Nephron progenitor cell (in vitro differentiated cells): ENCODE measurements at regions not wholly inside any gene's neighbourhood (a gene's known extent, or its start where the extent isn't known, plus 50 kb on each side); places are given as distances from the start of the nearest gene placed in this dataset.

Experiments used
- DNase-seq: peaks from one replicate; pipeline ENCODE4 v3.0.0; 2021
- H3K27ac Mint-ChIP-seq: 2 replicates; pipeline ENCODE4 v1.8.0; 2021; ENCODE audit warnings: mild to moderate bottlenecking, moderate library complexity, mixed read lengths
- H3K27me3 Mint-ChIP-seq: 2 replicates; pipeline ENCODE4 v1.8.0; 2021; ENCODE audit warnings: mild to moderate bottlenecking, low read depth, mixed read lengths; ENCODE audit not compliant: poor library complexity
- H3K36me3 Mint-ChIP-seq: 2 replicates; pipeline ENCODE4 v1.8.0; 2021; ENCODE audit warnings: low read depth, mixed read lengths
- H3K4me1 Mint-ChIP-seq: 2 replicates; pipeline ENCODE4 v1.8.0; 2021; ENCODE audit warnings: mixed read lengths
- H3K4me3 Mint-ChIP-seq: 2 replicates; pipeline ENCODE4 v1.8.0; 2021; ENCODE audit warnings: mild to moderate bottlenecking, moderate library complexity, mixed read lengths
- H3K9me3 Mint-ChIP-seq: 2 replicates; pipeline ENCODE4 v1.8.0; 2021; ENCODE audit warnings: mild to moderate bottlenecking, moderate library complexity, mixed read lengths
- TF ChIP-seq, protein P1 (sequence below): fragments of 200-600 bp; sonication (generic); IDR thresholded peaks from 2 replicates; pipeline ENCODE4 v1.5.0; 2021; ENCODE audit warnings: antibody characterized with exemption

DNA sequence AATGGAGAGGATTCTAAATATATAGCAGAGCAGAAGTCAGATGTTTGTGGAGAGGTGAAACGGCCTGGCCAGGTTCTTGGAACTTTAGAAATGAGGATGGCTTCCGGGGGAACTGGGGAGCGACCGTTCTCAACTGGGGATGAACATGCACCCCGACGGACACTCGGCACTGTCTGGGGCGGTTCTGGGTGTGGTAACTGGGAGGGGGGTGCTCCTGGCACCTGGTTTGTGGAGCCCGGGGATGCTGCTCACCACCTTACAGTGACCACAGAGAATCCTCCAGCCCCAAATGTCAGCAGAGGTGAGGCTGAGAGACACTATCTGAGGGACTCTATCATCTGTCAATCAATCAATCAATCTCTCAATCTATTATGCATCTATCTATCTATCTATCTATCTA, 69.0 kb upstream of the PPP2R3B start:
- Mint-ChIP-seq H3K36me3 (no peaks in the 10 kb centered on the region), H3K27me3 (peaks cover 21% of the 10 kb centered on the region), H3K9me3 (no peaks in the 10 kb centered on the region), H3K4me1 (peaks cover 14% of the 10 kb centered on the region), H3K4me3 (no peak overlapping the region), H3K27ac (no peak overlapping the region)
- TF ChIP-seq, protein P1, sequence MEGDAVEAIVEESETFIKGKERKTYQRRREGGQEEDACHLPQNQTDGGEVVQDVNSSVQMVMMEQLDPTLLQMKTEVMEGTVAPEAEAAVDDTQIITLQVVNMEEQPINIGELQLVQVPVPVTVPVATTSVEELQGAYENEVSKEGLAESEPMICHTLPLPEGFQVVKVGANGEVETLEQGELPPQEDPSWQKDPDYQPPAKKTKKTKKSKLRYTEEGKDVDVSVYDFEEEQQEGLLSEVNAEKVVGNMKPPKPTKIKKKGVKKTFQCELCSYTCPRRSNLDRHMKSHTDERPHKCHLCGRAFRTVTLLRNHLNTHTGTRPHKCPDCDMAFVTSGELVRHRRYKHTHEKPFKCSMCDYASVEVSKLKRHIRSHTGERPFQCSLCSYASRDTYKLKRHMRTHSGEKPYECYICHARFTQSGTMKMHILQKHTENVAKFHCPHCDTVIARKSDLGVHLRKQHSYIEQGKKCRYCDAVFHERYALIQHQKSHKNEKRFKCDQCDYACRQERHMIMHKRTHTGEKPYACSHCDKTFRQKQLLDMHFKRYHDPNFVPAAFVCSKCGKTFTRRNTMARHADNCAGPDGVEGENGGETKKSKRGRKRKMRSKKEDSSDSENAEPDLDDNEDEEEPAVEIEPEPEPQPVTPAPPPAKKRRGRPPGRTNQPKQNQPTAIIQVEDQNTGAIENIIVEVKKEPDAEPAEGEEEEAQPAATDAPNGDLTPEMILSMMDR: no peak
- DNase-seq: no peak

DNA sequence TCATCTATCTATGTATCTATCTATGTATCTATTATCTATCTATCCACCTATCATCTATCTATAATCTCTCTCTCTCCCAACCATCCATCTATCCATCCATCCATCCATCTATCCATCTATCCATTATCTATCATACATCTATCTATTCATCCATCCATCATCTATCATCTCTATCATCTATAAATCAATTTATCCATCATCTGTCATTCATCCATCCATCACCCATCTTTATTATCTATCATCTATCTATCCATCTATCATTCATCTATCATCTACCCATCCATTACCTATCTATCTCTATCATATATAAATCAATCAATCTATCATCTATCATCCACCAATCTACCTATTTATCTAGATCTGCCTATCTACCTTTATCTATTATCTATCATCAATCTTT, 69.4 kb upstream of the PPP2R3B start:
- Mint-ChIP-seq H3K9me3 (peaks cover under 1% of the 10 kb centered on the region), H3K27me3 (peaks cover 21% of the 10 kb centered on the region), H3K36me3 (no peaks in the 10 kb centered on the region), H3K4me3 (no peak overlapping the region), H3K27ac (no peak overlapping the region), H3K4me1 (peaks cover 19% of the 10 kb centered on the region)
- TF ChIP-seq, protein P1: no peak
- DNase-seq: no peak

DNA sequence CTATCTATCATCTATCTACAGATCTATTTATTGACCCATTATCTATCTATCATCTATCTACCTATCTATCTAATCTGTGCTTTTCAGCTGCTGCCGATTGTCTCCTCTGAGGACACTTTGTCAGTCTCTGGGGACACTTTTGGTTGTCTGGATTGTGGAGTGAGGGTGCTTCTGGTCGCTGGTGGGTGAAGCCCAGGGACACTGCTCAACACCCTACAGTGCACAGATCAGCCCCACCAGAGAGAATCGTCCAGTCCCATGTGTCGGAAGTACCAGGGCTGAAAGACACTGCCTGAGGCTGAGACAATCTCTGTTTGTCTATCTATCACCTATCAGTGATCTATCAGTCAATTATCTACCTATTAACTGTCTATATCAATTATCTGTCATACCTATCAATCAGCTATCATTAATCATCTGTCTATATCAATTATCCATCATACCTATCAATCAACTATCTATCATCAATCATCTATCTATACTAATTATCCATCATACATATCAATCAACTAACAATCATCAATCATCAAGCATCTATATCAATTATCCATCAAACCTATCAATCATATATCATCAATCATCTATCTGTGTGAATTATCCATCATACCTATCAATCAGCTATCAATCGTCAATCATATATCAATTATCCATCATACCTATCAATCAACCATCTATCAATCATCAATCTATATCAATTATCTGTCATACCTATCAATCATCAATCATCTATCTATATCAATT, 70.0 kb upstream of the PPP2R3B start:
- Mint-ChIP-seq H3K4me3 (no peak overlapping the region), H3K9me3 (peaks cover 5% of the 10 kb centered on the region), H3K36me3 (no peaks in the 10 kb centered on the region), H3K27me3 (peaks cover 21% of the 10 kb centered on the region), H3K4me1 (peaks cover 24% of the 10 kb centered on the region), H3K27ac (no peak overlapping the region)
- TF ChIP-seq, protein P1: no peak
- DNase-seq: no peak

DNA sequence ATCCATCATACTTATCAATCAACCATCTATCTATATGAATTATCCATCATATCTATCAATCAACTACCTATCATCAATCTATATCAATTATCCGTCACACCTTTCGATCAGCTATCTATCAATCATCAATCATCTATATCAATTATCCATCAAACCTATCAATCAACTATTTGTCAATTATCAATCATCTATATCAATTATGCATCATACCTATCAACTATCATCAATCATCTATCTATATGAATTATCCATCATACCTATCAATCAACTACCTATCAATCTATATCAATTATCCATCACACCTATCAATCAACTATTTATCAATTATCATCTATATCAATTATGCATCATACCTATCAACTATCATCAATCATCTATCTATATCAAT, 70.6 kb upstream of the PPP2R3B start:
- Mint-ChIP-seq H3K27me3 (peaks cover 21% of the 10 kb centered on the region), H3K4me3 (no peak overlapping the region), H3K4me1 (peaks cover 30% of the 10 kb centered on the region), H3K9me3 (peaks cover 5% of the 10 kb centered on the region), H3K36me3 (no peaks in the 10 kb centered on the region), H3K27ac (no peak overlapping the region)
- TF ChIP-seq, protein P1: no peak
- DNase-seq: no peak

DNA sequence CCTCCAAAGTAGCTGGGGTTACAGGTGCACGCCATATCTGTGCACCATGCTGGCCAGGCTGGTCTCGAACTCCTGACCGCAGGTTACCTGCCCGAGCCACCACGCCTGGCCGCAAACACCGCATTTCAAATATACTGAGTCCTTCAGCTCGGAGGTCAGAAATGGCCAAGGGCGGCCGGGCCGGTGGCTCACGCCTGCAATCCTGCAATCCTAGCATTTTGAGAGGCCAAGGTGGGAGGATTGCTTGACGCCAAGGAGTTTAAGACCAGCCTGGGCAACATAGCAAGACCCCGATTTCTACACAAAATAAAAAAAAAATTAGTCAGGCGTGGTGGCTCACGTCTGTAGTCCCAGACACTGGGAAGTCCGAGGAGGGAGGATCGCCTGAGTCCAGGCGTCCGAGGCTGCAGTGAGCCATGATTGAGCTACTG, 71.9 kb upstream of the PPP2R3B start:
- Mint-ChIP-seq H3K4me1 (peaks cover 31% of the 10 kb centered on the region), H3K9me3 (peaks cover 5% of the 10 kb centered on the region), H3K4me3 (no peak overlapping the region), H3K36me3 (no peaks in the 10 kb centered on the region), H3K27me3 (peaks cover 21% of the 10 kb centered on the region), H3K27ac (no peak overlapping the region)
- TF ChIP-seq, protein P1: no peak
- DNase-seq: no peak

DNA sequence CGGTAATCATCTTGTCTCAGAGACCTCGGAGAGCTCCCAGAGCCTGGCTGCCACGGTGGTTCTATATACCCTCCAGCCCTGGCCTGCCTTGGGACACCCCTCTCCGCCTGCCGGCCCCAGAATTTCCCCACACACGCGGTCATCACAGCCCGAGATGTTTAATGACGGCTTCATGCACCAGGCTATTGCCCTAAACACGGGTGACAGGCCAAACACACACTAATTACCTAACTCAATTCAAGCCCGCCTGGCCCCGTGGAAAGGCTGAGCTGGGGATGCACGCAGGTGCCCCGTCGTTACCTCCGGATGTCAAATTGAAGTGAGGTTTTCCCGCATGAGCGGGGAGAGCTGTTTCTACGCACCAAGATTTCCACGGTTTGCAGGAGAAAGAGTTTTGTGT, 72.9 kb upstream of the PPP2R3B start:
- Mint-ChIP-seq H3K4me3 (no peak overlapping the region), H3K9me3 (peaks cover 5% of the 10 kb centered on the region), H3K27ac (no peak overlapping the region), H3K4me1 (peaks cover 31% of the 10 kb centered on the region), H3K36me3 (no peaks in the 10 kb centered on the region), H3K27me3 (peaks cover 25% of the 10 kb centered on the region)
- no peak for DNase-seq
- TF ChIP-seq, protein P1: no peak
